Mucosa of descending colon (tissue), 3 donors: ENCODE measurements at regions not wholly inside any gene's neighbourhood (a gene's known extent, or its start where the extent isn't known, plus 50 kb on each side); places are given as distances from the start of the nearest gene placed in this dataset.

Experiments used
- ATAC-seq: fragments of 200-7000 bp; cut with Tn5 transposase; one replicate; pipeline ENCODE4 v1.9.1; 2020; ENCODE audit warnings: mild to moderate bottlenecking, moderate library complexity
- DNase-seq, 3 donors: peaks; one replicate each; pipeline ENCODE4 v3.0.0-alpha.2; 2020
- H3K36me3 ChIP-seq: fragments of 200-600 bp; one replicate; pipeline ENCODE4 v1.8.0; 2021; ENCODE audit warnings: low read depth, mild to moderate bottlenecking
- H3K4me1 ChIP-seq: fragments of 200-600 bp; one replicate; pipeline ENCODE4 v1.8.0; 2021; ENCODE audit warnings: low read depth, mild to moderate bottlenecking
- H3K4me3 ChIP-seq: fragments of 200-600 bp; one replicate; pipeline ENCODE4 v1.8.0; 2021; ENCODE audit warnings: mild to moderate bottlenecking
- H3K9me3 ChIP-seq: fragments of 200-600 bp; one replicate; pipeline ENCODE4 v1.8.0; 2021; ENCODE audit warnings: mild to moderate bottlenecking
- intact Hi-C, 2 donors: fragments of 100-400 bp; cut with DNase I in 1 of 2; cut with micrococcal nuclease in 1 of 2; formaldehyde crosslinking; loops; one replicate each; pipeline versions ENCODE4 v1.11.0 to v1.11.1; 2022; cut with DNase I, micrococcal nuclease
- TF ChIP-seq, protein P1 (sequence below): fragments of 200-600 bp; IDR thresholded peaks from one replicate; pipeline ENCODE4 v1.8.0; 2022; ENCODE audit warnings: antibody characterized with exemption, mild to moderate bottlenecking
- donor health status: DM: no; HTN: no; CAD: no; lungs with moderate emphysema.
- donor health status: DM: no; HTN: no; CAD: no.
- donor health status: DM: no; HTN: yes; CAD: no.

DNA sequence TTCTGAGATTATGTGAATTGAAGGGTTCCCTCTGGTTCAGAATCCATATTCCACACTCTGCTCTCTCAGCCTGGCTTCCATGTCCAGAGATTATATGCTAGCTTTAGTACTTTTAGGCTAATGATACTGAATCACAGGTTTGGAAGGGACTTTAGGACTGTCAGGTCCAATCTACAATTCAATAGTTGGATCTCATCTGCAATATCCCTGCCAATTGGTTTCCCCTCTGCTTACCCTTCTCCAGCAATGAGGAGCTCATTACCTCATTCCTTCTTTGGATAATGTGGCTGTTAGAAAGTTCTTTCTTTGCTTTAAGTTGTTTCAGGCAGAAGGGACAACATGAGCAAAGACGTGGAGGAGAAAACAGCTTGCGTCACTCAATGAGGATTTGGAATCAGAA lies 245.3 kb downstream of the PLPP3 start:
- ATAC-seq = no peak

GRCh38 chr1:56333461-56333860 lies 245.9 kb downstream of the PLPP3 start:
- Histone ChIP-seq H3K36me3 (no peaks in the 10 kb centered on the region), H3K4me1 (no peaks in the 10 kb centered on the region), H3K9me3 (no peaks in the 10 kb centered on the region), H3K4me3 (no peak overlapping the region)
- ATAC-seq (no peak), DNase-seq (no peak)
- intact Hi-C loops = no loop called here
- TF ChIP-seq, protein P1, sequence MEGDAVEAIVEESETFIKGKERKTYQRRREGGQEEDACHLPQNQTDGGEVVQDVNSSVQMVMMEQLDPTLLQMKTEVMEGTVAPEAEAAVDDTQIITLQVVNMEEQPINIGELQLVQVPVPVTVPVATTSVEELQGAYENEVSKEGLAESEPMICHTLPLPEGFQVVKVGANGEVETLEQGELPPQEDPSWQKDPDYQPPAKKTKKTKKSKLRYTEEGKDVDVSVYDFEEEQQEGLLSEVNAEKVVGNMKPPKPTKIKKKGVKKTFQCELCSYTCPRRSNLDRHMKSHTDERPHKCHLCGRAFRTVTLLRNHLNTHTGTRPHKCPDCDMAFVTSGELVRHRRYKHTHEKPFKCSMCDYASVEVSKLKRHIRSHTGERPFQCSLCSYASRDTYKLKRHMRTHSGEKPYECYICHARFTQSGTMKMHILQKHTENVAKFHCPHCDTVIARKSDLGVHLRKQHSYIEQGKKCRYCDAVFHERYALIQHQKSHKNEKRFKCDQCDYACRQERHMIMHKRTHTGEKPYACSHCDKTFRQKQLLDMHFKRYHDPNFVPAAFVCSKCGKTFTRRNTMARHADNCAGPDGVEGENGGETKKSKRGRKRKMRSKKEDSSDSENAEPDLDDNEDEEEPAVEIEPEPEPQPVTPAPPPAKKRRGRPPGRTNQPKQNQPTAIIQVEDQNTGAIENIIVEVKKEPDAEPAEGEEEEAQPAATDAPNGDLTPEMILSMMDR = no peak

More for the DNA sequence above, 245.3 kb downstream of the PLPP3 start:
- H3K9me3 ChIP-seq = no peaks in the 10 kb centered on the region
- no peaks in the 10 kb centered on the region for H3K36me3 ChIP-seq
- no peak overlapping the region for H3K4me3 ChIP-seq
- DNase-seq = no peak
- intact Hi-C loops = no loop called here
- no peaks in the 10 kb centered on the region for H3K4me1 ChIP-seq
- TF ChIP-seq, protein P1 = no peak

GRCh38 chr1:56331892-56332567 lies 247.3 kb downstream of the PLPP3 start:
- intact Hi-C loops = no loop called here
- TF ChIP-seq, protein P1 = no peak
- no peaks in the 10 kb centered on the region for H3K9me3 ChIP-seq
- ATAC-seq = no peak
- no peak for DNase-seq
- H3K36me3 ChIP-seq = no peaks in the 10 kb centered on the region
- H3K4me3 ChIP-seq = no peak overlapping the region
- H3K4me1 ChIP-seq = no peaks in the 10 kb centered on the region

- no peak overlapping the region for H3K4me3 ChIP-seq
- H3K9me3 ChIP-seq = no peaks in the 10 kb centered on the region
- H3K36me3 ChIP-seq = no peaks in the 10 kb centered on the region
- TF ChIP-seq, protein P1 = no peak
- intact Hi-C loops = no loop called here
- ATAC-seq = no peak
- no peak for DNase-seq
- H3K4me1 ChIP-seq = no peaks in the 10 kb centered on the region
Observed at GRCh38 chr1:56331207-56331891, 248.0 kb downstream of the PLPP3 start.

- DNase-seq = no peak
- ATAC-seq = no peak
- H3K9me3 ChIP-seq = no peaks in the 10 kb centered on the region
- H3K36me3 ChIP-seq = no peaks in the 10 kb centered on the region
- no peaks in the 10 kb centered on the region for H3K4me1 ChIP-seq
- no peak overlapping the region for H3K4me3 ChIP-seq
- TF ChIP-seq, protein P1 = no peak
- intact Hi-C loops = no loop called here
Observed at GRCh38 chr1:56330391-56331026, 248.9 kb downstream of the PLPP3 start.
